HS-5 (cell line): ENCODE measurements at regions not wholly inside any gene's neighbourhood (a gene's known extent, or its start where the extent isn't known, plus 50 kb on each side); places are given as distances from the start of the nearest gene placed in this dataset.
"Not testable (repeated sequence)": the region's sequence is repeated elsewhere in the genome, so short reads cannot be mapped to it uniquely, and the experiment has no call there.

Experiments used
- DNase-seq: peaks from one replicate; pipeline ENCODE4 v3.0.0-alpha.2; 2012; ENCODE audit warnings: low read depth

GRCh38 chr6:68013780-68014515 is 621.1 kb upstream of the ADGRB3 start:
- no peak for DNase-seq

GRCh38 chr6:68012822-68013221 is 622.3 kb upstream of the ADGRB3 start:
- no peak for DNase-seq

DNA sequence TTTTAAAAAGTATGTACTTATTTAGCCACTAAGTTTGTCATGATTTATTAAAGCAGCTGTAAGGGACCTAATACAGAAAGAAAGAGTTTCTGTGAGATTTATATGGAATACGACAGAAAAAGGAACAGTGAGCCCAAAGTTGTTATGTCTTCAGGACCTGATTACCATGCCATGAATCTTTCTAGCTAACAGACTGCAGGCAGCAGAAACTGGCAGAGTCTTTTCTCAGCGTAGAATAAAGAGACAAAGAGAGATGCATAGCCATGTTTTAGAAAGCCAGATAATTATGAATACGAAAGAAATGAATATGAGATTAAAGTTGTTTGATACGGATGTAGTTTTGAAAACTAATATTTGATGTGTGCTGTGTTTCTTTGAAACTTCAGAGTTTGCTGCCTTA is 624.1 kb upstream of the ADGRB3 start:
- no peak for DNase-seq

- peak; percentile 28 for DNase-seq
Observed at GRCh38 chr6:68008445-68008844, 626.6 kb upstream of the ADGRB3 start.

DNA sequence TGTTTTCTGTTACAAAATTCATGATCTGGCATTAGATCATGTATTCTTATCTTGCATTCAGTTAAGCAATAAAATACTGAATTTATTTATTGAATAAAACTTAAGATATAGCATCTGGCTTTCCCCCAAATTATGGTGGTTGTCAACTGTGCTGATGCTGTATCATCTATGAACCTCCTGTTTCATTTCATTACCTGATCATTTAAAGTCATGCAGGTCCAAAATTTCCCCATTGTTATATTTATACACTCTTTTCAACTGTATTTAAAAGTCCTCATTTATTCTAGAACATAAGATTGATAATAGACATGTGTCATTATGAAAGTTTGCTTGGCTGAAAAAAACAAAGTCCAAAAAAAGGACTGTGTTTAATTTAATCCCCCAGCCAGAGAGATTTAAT is 627.4 kb upstream of the ADGRB3 start:
- DNase-seq = no peak

- DNase-seq = no peak
Observed at GRCh38 chr6:67986694-67987232, 648.3 kb upstream of the ADGRB3 start.

- no peak for DNase-seq
Observed at GRCh38 chr6:67976486-67976885, 658.6 kb upstream of the ADGRB3 start.

GRCh38 chr6:67974931-67975330 is 660.2 kb upstream of the ADGRB3 start:
- no peak for DNase-seq

DNA sequence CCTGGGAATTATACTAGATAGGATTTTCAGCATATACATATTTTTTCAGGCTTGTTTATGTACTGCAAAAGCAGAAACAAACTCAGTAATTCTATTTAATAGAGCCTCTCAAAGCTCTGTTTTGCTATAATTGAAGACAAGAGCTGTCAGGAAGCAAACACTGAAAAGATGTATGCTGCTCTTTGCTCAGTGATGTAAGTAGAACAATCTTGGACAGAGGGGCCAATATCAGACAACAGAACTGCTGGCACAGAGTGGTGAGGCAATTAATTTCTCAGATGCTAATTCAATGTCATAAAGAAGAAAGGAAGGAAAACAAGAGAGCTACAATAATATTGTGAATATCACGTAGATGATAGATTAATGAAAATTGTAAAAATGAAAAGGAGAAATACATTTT is 663.3 kb upstream of the ADGRB3 start:
- no peak for DNase-seq

- DNase-seq = no peak
Observed at GRCh38 chr6:67966830-67967229, 668.3 kb upstream of the ADGRB3 start.

- DNase-seq = no peak
Observed at GRCh38 chr6:67956352-67956751, 678.7 kb upstream of the ADGRB3 start.

DNA sequence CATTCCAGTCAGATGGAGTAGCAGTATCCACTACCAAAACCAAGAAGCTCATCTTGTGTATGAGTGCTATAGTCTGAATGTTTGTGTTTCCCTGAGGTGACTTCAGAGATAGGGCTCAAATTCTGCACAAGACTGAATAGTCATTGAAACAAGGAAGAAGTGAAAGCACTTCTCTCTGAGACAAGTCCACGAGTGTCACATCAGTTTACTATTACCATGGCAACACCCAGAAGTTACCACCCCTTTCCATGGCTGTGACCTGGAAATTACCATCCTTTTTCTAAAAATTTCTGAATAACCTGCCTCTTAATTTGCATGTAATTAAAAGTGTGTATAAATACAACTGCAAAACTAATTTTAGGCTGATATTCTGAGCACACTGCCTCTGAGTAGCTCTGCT is 682.1 kb upstream of the ADGRB3 start:
- no peak for DNase-seq

DNA sequence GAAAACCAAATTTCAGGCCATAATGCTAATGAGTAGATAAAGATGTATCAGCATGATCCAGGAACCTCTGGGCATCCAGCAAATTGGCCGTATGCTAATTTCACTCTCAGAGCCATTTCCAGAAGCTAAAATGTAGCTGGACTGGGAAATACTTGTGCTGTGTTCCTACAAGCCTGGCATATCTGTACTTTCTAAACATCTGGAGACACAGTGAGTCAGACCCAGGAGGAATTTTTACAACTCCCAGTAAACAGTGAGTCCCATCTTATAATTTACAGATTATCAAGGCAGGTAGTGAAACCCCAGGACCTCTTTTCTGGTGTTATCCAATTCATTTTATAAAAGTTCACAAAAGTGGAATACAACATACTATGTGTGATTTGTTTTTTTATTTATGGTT is 683.0 kb upstream of the ADGRB3 start:
- DNase-seq = peak; percentile 44

GRCh38 chr6:67947762-67948161 is 687.3 kb upstream of the ADGRB3 start:
- DNase-seq = not testable (repeated sequence)

- no peak for DNase-seq
Observed at GRCh38 chr6:67935976-67936477, 699.1 kb upstream of the ADGRB3 start.

GRCh38 chr6:67933278-67933677 is 701.8 kb upstream of the ADGRB3 start:
- no peak for DNase-seq

GRCh38 chr6:67922588-67922987 is 712.5 kb upstream of the ADGRB3 start:
- DNase-seq = not testable (repeated sequence)

DNA sequence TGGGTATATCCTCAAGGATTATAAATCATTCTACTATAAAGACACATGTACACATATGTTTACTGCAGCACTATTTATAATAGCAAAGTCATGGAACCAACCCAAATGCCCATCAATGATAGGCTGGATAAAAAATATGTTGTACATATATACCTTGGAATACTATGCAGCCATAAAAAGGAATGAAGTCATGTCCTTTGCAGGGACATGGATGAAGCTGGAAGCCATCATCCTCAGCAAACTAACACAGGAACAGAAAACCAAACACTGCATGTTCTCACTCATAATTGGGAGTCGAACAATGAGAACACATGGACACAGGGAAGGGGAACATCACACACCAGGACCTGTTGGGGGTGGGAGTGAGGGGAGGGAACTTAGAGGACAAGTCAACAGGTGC is 715.0 kb upstream of the ADGRB3 start:
- not testable (repeated sequence) for DNase-seq

DNA sequence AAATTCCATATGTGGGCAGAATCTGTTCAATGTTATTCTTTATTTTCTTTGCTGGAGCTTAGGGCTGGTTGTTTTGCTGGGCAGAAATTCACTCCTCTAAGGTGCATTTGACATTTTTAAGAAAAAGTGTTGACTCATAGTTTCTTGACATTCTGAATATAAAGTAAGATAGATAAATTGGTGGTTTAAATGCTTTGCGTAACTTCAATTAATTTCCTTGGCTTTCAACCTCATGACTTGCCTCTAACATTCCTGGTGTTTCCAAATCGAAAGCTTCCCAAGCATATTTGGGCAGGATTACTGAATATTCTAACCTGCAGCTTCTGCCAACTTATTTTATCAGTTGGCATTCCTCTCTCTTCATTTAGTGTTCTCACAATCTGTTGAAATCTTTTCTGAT is 718.7 kb upstream of the ADGRB3 start:
- DNase-seq = peak; percentile 36

DNA sequence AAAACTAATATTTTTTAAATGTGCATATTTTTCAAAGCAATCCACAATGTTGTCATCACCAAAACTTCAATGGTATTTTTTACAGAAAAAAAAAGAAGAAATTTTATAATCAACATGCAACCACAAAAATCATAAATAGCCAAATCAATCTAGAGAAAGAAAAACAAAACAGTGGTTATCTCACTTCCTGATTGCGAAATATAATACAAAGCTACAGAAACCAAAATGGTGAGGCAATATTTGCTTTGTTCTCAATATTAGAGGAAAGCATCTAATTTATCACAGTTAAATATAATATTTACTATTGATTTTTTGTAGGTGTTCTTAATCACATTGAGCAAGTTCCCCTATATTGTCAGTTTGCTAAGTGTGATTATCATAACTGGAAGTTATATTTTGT is 720.7 kb upstream of the ADGRB3 start:
- DNase-seq = peak; percentile 26

- DNase-seq = no peak
Observed at GRCh38 chr6:67909354-67909753, 725.7 kb upstream of the ADGRB3 start.

DNA sequence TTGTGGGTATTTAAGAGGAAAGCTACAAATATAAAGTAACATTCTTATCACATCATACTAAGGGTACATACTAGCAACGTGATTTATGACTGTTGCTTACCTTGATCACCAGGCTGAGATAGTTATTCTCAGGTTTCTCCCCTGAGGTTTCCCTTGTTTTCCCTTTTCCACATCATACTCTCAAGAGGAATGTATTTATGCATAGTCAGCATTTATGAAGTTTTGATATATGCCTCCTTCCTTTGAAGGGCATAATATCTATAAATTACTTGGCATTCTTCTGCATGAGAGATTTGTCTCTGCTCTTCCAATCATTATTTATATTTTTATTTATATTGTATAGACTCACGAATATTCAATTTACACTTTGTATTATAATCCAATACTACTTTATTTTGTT is 726.7 kb upstream of the ADGRB3 start:
- DNase-seq = no peak

- DNase-seq = not testable (repeated sequence)
Observed at GRCh38 chr6:67904735-67905134, 730.3 kb upstream of the ADGRB3 start.

DNA sequence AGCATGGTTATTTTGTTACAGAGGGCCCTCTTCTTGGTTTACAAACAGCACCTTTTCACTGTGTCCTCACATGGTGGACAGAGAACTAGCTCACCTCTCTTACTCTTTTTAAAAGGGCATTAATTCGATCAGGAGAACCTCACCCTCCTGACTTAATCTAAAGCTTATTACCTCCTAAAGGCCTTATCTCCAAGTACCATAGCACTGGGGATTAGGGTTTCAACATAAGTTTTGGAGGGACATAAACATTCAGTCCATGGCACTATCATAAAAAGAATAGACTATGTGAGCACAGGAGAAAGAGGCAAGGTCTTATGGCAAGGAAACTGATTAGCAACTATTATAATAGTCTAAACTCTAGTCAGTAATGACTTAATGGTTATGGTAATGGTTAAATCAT is 736.2 kb upstream of the ADGRB3 start:
- no peak for DNase-seq
